PFSK-1 (cell line): ENCODE measurements at regions not wholly inside any gene's neighbourhood (a gene's known extent, or its start where the extent isn't known, plus 50 kb on each side); places are given as distances from the start of the nearest gene placed in this dataset.

Experiments used
- FOXP2 ChIP-seq: optimal IDR thresholded peaks from 2 replicates; pipeline ENCODE3; 2011; ENCODE audit warnings: borderline replicate concordance, control low read depth, inconsistent platforms; ENCODE audit not compliant: insufficient read depth; ENCODE audit errors: extremely low read length, extremely low read depth
- POLR2AphosphoS5 ChIP-seq: IDR thresholded peaks from 2 replicates; pipeline ENCODE4 v1.6.1; 2012; ENCODE audit warnings: low read depth, mild to moderate bottlenecking, control low read depth, low read length, moderate library complexity
- REST ChIP-seq, 2 experiments: IDR thresholded peaks; 2 replicates each; pipeline versions ENCODE4 v1.6.1 to v1.8.0; 2011 to 2012; ENCODE audit warnings: low read depth in 2 of 2, low read length in 2 of 2, control low read depth in 1 of 2, inconsistent platforms in 1 of 2, mild to moderate bottlenecking in 1 of 2, moderate library complexity in 1 of 2; ENCODE audit not compliant: insufficient read depth in 1 of 2
- SIN3A ChIP-seq: IDR thresholded peaks from 2 replicates; pipeline ENCODE4 v1.6.1; 2012; ENCODE audit warnings: mild to moderate bottlenecking, low read length, moderate library complexity, borderline replicate concordance; ENCODE audit not compliant: insufficient read depth
- TAF1 ChIP-seq: IDR thresholded peaks from 2 replicates; pipeline ENCODE4 v1.6.1; 2012; ENCODE audit warnings: low read length, control low read depth, borderline replicate concordance; ENCODE audit not compliant: insufficient read depth

- TF ChIP-seq POLR2AphosphoS5 (no peak), SIN3A (no peak), REST (IDR thresholded peaks at IDR 0.05; ENCODE audit: insufficient read depth in 1 of 2, low read depth in 2 of 2, low read length in 2 of 2) (no peak), FOXP2 (no peak), TAF1 (no peak)
Observed at GRCh38 chr18:27746241-27746640, 430.7 kb downstream of the CDH2 start.

GRCh38 chr18:27735117-27735516 lies 441.8 kb downstream of the CDH2 start:
- no peak for TF ChIP-seq TAF1
- TF ChIP-seq POLR2AphosphoS5 = no peak
- TF ChIP-seq REST (IDR thresholded peaks at IDR 0.05; ENCODE audit: insufficient read depth in 1 of 2, low read depth in 2 of 2, low read length in 2 of 2) = no peak
- no peak for TF ChIP-seq FOXP2
- no peak for TF ChIP-seq SIN3A

GRCh38 chr18:27731211-27731610 lies 445.7 kb downstream of the CDH2 start:
- TF ChIP-seq FOXP2 (no peak), TAF1 (no peak), SIN3A (no peak), REST (IDR thresholded peaks at IDR 0.05; ENCODE audit: insufficient read depth in 1 of 2, low read depth in 2 of 2, low read length in 2 of 2) (no peak), POLR2AphosphoS5 (no peak)

- TF ChIP-seq FOXP2 (no peak), REST (IDR thresholded peaks at IDR 0.05; ENCODE audit: insufficient read depth in 1 of 2, low read depth in 2 of 2, low read length in 2 of 2) (no peak), SIN3A (no peak), TAF1 (no peak), POLR2AphosphoS5 (no peak)
Observed at GRCh38 chr18:27728659-27729058, 448.3 kb downstream of the CDH2 start.

GRCh38 chr18:27724362-27724761 lies 452.6 kb downstream of the CDH2 start:
- TF ChIP-seq SIN3A (no peak), POLR2AphosphoS5 (no peak), TAF1 (no peak), FOXP2 (no peak), REST (IDR thresholded peaks at IDR 0.05; ENCODE audit: insufficient read depth in 1 of 2, low read depth in 2 of 2, low read length in 2 of 2) (no peak)
